ENCODE measurements at regions not wholly inside any gene's neighbourhood (a gene's known extent, or its start where the extent isn't known, plus 50 kb on each side); places are given as distances from the start of the nearest gene placed in this dataset.

DNA sequence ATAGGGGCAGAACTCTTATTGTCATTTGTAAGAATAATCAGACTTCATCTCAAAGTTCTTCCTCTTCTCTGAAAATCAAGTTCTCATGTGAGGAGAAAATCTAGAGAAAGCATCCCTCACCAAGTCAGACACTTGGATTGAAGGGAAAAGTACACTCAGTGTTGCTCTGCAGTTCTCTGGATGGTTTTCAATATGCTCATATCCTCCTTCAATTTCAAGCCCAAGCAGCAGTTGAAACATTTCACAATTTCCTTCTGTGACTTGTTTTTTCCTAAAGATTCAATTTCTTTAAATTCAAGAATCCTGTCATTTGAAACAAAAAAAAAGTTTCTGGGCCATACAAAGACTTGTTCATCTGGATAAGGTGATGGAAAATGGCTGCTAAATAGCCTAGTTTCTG is 140.2 kb upstream of the AHI1 start:
- no peak for TF ChIP-seq CTCF (conservative IDR thresholded peaks at IDR 0.05; ENCODE audit: low read depth, low read length)
- TF ChIP-seq EZH2phosphoT487 (IDR thresholded peaks at IDR 0.05; ENCODE audit: borderline replicate concordance, low read length): no peak
- TF ChIP-seq EZH2 (IDR thresholded peaks at IDR 0.05; ENCODE audit: low read length, unreplicated experiment): no peak
